Frontal cortex (tissue), 3 donors: ENCODE measurements at regions not wholly inside any gene's neighbourhood (a gene's known extent, or its start where the extent isn't known, plus 50 kb on each side); places are given as distances from the start of the nearest gene placed in this dataset.

ENCODE experiments used
- DNase-seq, 2 donors: peaks; one replicate each; pipeline ENCODE4 v3.0.0; 2012; ENCODE audit warnings: low spot score in 2 of 2
- FAIRE-seq: peaks from 2 replicates; lab custom pipeline; 2012; peaks lifted over from hg19 to GRCh38; lab: Jason Lieb, UNC
- donor health status: control.
- donor health status: control.
- donor health status: control.

GRCh38 chr6:122122202-122122601 lies 277.2 kb upstream of the HSF2 start:
- DNase-seq (no peak), FAIRE-seq (no peak)

GRCh38 chr6:122122686-122123085 lies 276.8 kb upstream of the HSF2 start:
- FAIRE-seq (no peak), DNase-seq (no peak)

- no peak for DNase-seq
Measured at GRCh38 chr6:122124908-122125307, 274.5 kb upstream of the HSF2 start.

GRCh38 chr6:122126894-122127293 lies 272.6 kb upstream of the HSF2 start:
- FAIRE-seq (no peak), DNase-seq (no peak)

More at GRCh38 chr6:122124908-122125307, 274.5 kb upstream of the HSF2 start:
- FAIRE-seq, result no peak

GRCh38 chr6:122128445-122128844 lies 271.0 kb upstream of the HSF2 start:
- DNase-seq (no peak), FAIRE-seq (no peak)

GRCh38 chr6:122129313-122130025 lies 270.0 kb upstream of the HSF2 start:
- no peak for DNase-seq
- no peak for FAIRE-seq

- FAIRE-seq, result no peak
Measured at GRCh38 chr6:122130026-122130348, 269.5 kb upstream of the HSF2 start.

GRCh38 chr6:122130518-122130917 lies 268.9 kb upstream of the HSF2 start:
- no peak for DNase-seq
- FAIRE-seq, result no peak

More at GRCh38 chr6:122130026-122130348, 269.5 kb upstream of the HSF2 start:
- DNase-seq, result no peak

- no peak for FAIRE-seq
Measured at GRCh38 chr6:122136386-122136785, 263.1 kb upstream of the HSF2 start.

GRCh38 chr6:122140031-122140430 lies 259.4 kb upstream of the HSF2 start:
- FAIRE-seq (no peak), DNase-seq (no peak)

More at GRCh38 chr6:122136386-122136785, 263.1 kb upstream of the HSF2 start:
- DNase-seq, result no peak

- DNase-seq (no peak), FAIRE-seq (no peak)
Measured at GRCh38 chr6:122141246-122141645, 258.2 kb upstream of the HSF2 start.

- DNase-seq (no peak), FAIRE-seq (no peak)
Measured at GRCh38 chr6:122143813-122144601, 255.4 kb upstream of the HSF2 start.

GRCh38 chr6:122145246-122145645 lies 254.2 kb upstream of the HSF2 start:
- no peak for DNase-seq
- no peak for FAIRE-seq

- no peak for DNase-seq
- no peak for FAIRE-seq
Measured at GRCh38 chr6:122145741-122146240, 253.7 kb upstream of the HSF2 start.

- DNase-seq (no peak), FAIRE-seq (no peak)
Measured at GRCh38 chr6:122147291-122147690, 252.2 kb upstream of the HSF2 start.

- FAIRE-seq (no peak), DNase-seq (no peak)
Measured at GRCh38 chr6:122151066-122151465, 248.4 kb upstream of the HSF2 start.

- no peak for DNase-seq
- no peak for FAIRE-seq
Measured at GRCh38 chr6:122151763-122152162, 247.7 kb upstream of the HSF2 start.

GRCh38 chr6:122153557-122153956 lies 245.9 kb upstream of the HSF2 start:
- DNase-seq, result no peak
- FAIRE-seq, result no peak

- no peak for DNase-seq
- FAIRE-seq, result no peak
Measured at GRCh38 chr6:122154155-122154554, 245.3 kb upstream of the HSF2 start.

GRCh38 chr6:122154912-122155575 lies 244.4 kb upstream of the HSF2 start:
- DNase-seq (no peak), FAIRE-seq (no peak)

GRCh38 chr6:122161136-122161535 lies 238.3 kb upstream of the HSF2 start:
- no peak for FAIRE-seq
- no peak for DNase-seq
